Superior temporal gyrus (tissue), 1 donor: ENCODE measurements at regions not wholly inside any gene's neighbourhood (a gene's known extent, or its start where the extent isn't known, plus 50 kb on each side); places are given as distances from the start of the nearest gene placed in this dataset.
"Not testable (repeated sequence)": the region's sequence is repeated elsewhere in the genome, so short reads cannot be mapped to it uniquely, and the experiment has no call there.

Experiments used
- DNase-seq: peaks from one replicate; pipeline ENCODE4 v3.0.0-alpha.2; 2016; ENCODE audit errors: extremely low spot score

- no peak for DNase-seq
Measured at GRCh38 chr13:37510441-37510840, 88.1 kb downstream of the POSTN start.

GRCh38 chr13:37505531-37505930, 93.0 kb downstream of the POSTN start:
- DNase-seq = no peak

GRCh38 chr13:37504251-37504650, 94.3 kb downstream of the POSTN start:
- no peak for DNase-seq

- no peak for DNase-seq
Measured at GRCh38 chr13:37503287-37503686, 95.3 kb downstream of the POSTN start.

- not testable (repeated sequence) for DNase-seq
Measured at GRCh38 chr13:37502303-37502993, 96.1 kb downstream of the POSTN start.

- DNase-seq = no peak
Measured at GRCh38 chr13:37501187-37501586, 97.4 kb downstream of the POSTN start.

- DNase-seq = no peak
Measured at GRCh38 chr13:37495046-37495445, 103.5 kb downstream of the POSTN start.

GRCh38 chr13:37493775-37494174, 104.8 kb downstream of the POSTN start:
- DNase-seq = no peak

GRCh38 chr13:37492741-37493514, 105.6 kb downstream of the POSTN start:
- DNase-seq = no peak

GRCh38 chr13:37492075-37492474, 106.5 kb downstream of the POSTN start:
- no peak for DNase-seq

GRCh38 chr13:37491661-37492060, 106.9 kb downstream of the POSTN start:
- no peak for DNase-seq

- DNase-seq = no peak
Measured at GRCh38 chr13:37490176-37490779, 108.3 kb downstream of the POSTN start.

GRCh38 chr13:37488726-37489125, 109.8 kb downstream of the POSTN start:
- DNase-seq = no peak

- no peak for DNase-seq
Measured at GRCh38 chr13:37486171-37486681, 112.3 kb downstream of the POSTN start.

- no peak for DNase-seq
Measured at GRCh38 chr13:37485756-37486155, 112.8 kb downstream of the POSTN start.

- DNase-seq = no peak
Measured at GRCh38 chr13:37484056-37484455, 114.5 kb downstream of the POSTN start.

GRCh38 chr13:37482331-37482730, 116.2 kb downstream of the POSTN start:
- DNase-seq = no peak

- no peak for DNase-seq
Measured at GRCh38 chr13:37481885-37482227, 116.7 kb downstream of the POSTN start.

GRCh38 chr13:37481011-37481884, 117.3 kb downstream of the POSTN start:
- DNase-seq = no peak

GRCh38 chr13:37479916-37480315, 118.7 kb downstream of the POSTN start:
- no peak for DNase-seq

GRCh38 chr13:37476874-37477273, 121.7 kb downstream of the POSTN start:
- no peak for DNase-seq

- no peak for DNase-seq
Measured at GRCh38 chr13:37475966-37476365, 122.6 kb downstream of the POSTN start.
